ENCODE measurements at regions not wholly inside any gene's neighbourhood (a gene's known extent, or its start where the extent isn't known, plus 50 kb on each side); places are given as distances from the start of the nearest gene placed in this dataset.

DNA sequence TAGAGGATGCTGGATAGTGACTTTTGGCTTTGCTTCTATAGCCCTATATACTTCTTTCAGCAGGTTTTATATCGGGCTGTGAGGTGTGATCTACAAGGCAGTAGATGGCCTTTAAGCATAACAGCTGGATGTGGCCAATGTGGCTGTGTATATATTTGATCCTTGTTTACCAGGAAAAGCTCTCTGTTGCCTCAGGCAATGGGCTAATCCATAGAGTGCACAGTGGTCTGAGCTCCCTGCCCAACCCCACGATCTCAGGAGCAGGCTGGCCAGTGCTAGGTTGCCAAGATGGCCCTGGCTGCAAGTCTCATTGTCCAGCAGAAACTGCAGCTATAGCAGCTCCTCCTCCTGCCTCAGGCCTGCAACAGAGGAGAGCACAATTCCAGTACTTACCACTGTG, 72.3 kb upstream of the SPHKAP start:
- H3K9ac ChIP-seq, result no peak overlapping the region
- in situ Hi-C loops (cut with MboI), result no loop called here
- H3K9me3 ChIP-seq (ENCODE audit: low read depth), result no peaks in the 10 kb centered on the region
- WGBS, 2 experiments (ENCODE audit: low coverage in 1 of 2, low lambda C conversion rate in 2 of 2, missing lambda C conversion rate in 2 of 2), result 0 to 6% methylated on average over 2 of the region's 2 CpGs
- no peak overlapping the region for H3K4me2 ChIP-seq (ENCODE audit: unreplicated experiment)
- no peaks in the 10 kb centered on the region for H3K36me3 ChIP-seq (ENCODE audit: low read depth)
- H3K27ac ChIP-seq, result no peak overlapping the region
- no peaks in the 10 kb centered on the region for H3K4me1 ChIP-seq (ENCODE audit: insufficient read depth)
- no peaks in the 10 kb centered on the region for H3K27me3 ChIP-seq (replicated peaks; ENCODE audit: insufficient read depth)
- TF ChIP-seq EZH2phosphoT487 (IDR thresholded peaks at IDR 0.05; ENCODE audit: insufficient read depth, low read depth), result no peak
- TF ChIP-seq EZH2 (IDR thresholded peaks at IDR 0.05; ENCODE audit: insufficient read depth, poor library complexity, severe bottlenecking), result no peak
- H4K20me1 ChIP-seq (ENCODE audit: insufficient read depth), result no peaks in the 10 kb centered on the region
- H3K79me2 ChIP-seq (ENCODE audit: insufficient read depth), result no peaks in the 10 kb centered on the region
- no peaks in the 10 kb centered on the region for H3K9me2 ChIP-seq (ENCODE audit: insufficient read depth)
- no peak overlapping the region for H2AFZ ChIP-seq
- DNase-seq, result no peak
- no peaks in the 10 kb centered on the region for H3F3A ChIP-seq (ENCODE audit: insufficient read depth)
- H3K4me3 ChIP-seq, result no peak overlapping the region

DNA sequence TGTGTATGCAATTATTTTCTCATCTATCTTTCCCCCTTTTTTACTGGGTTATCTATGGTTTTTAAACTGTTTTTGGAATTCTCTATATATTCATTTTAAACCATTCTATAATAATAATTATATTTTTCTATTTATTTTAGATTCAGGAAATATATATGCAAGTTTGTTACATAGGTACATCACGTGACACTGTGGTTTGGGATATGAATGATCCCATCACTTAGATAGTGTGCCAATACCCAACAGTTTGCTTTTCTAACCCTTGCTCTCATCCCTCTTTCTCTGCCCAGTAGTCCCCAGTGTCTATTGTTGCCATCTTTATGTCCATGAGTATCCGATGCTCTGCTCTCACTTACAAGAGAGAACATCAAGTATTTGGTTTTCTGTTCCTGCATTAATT, 65.8 kb upstream of the SPHKAP start:
- H3K9ac ChIP-seq, result no peak overlapping the region
- no peak overlapping the region for H2AFZ ChIP-seq
- 65 to 67% methylated on average over 2 of the region's 2 CpGs for WGBS, 2 experiments (ENCODE audit: low coverage in 1 of 2, low lambda C conversion rate in 2 of 2, missing lambda C conversion rate in 2 of 2)
- no peaks in the 10 kb centered on the region for H3F3A ChIP-seq (ENCODE audit: insufficient read depth)
- no peaks in the 10 kb centered on the region for H3K79me2 ChIP-seq (ENCODE audit: insufficient read depth)
- no peaks in the 10 kb centered on the region for H3K9me2 ChIP-seq (ENCODE audit: insufficient read depth)
- no peak for TF ChIP-seq EZH2phosphoT487 (IDR thresholded peaks at IDR 0.05; ENCODE audit: insufficient read depth, low read depth)
- no peak for TF ChIP-seq EZH2 (IDR thresholded peaks at IDR 0.05; ENCODE audit: insufficient read depth, poor library complexity, severe bottlenecking)
- no peaks in the 10 kb centered on the region for H4K20me1 ChIP-seq (ENCODE audit: insufficient read depth)
- in situ Hi-C loops (cut with MboI), result no loop called here
- no peaks in the 10 kb centered on the region for H3K27me3 ChIP-seq (replicated peaks; ENCODE audit: insufficient read depth)
- no peak for DNase-seq
- no peak overlapping the region for H3K27ac ChIP-seq
- H3K4me1 ChIP-seq (ENCODE audit: insufficient read depth), result no peaks in the 10 kb centered on the region
- no peaks in the 10 kb centered on the region for H3K9me3 ChIP-seq (ENCODE audit: low read depth)
- no peaks in the 10 kb centered on the region for H3K36me3 ChIP-seq (ENCODE audit: low read depth)
- H3K4me3 ChIP-seq, result no peak overlapping the region
- H3K4me2 ChIP-seq (ENCODE audit: unreplicated experiment), result no peak overlapping the region

DNA sequence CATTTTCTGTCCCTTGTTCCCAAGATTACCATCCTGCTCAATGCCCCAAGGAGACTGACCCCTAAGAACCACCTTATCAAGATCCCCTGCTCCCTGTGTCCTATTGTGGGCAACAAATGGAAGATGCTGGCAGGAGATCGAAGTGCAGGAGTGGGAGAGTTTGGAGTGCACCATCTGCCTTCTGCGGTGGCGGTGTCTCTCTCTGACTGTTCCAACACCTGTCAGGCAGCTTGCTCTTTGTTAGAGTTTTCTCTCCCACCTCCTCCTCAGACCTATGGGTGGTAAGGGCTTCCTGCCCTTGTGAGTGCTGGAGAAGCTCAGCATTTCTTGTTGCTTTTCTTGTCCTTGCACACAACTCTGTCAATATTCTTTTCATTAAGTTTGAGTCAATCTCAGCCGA, 64.1 kb upstream of the SPHKAP start:
- Histone ChIP-seq H2AFZ (no peak overlapping the region), H3F3A (ENCODE audit: insufficient read depth) (no peaks in the 10 kb centered on the region), H3K4me1 (ENCODE audit: insufficient read depth) (no peaks in the 10 kb centered on the region), H3K27ac (no peak overlapping the region), H4K20me1 (ENCODE audit: insufficient read depth) (no peaks in the 10 kb centered on the region), H3K9me3 (ENCODE audit: low read depth) (no peaks in the 10 kb centered on the region), H3K36me3 (ENCODE audit: low read depth) (no peaks in the 10 kb centered on the region), H3K4me2 (ENCODE audit: unreplicated experiment) (no peak overlapping the region), H3K4me3 (no peak overlapping the region), H3K79me2 (ENCODE audit: insufficient read depth) (no peaks in the 10 kb centered on the region), H3K9ac (no peak overlapping the region), H3K9me2 (ENCODE audit: insufficient read depth) (no peaks in the 10 kb centered on the region), H3K27me3 (replicated peaks; ENCODE audit: insufficient read depth) (no peaks in the 10 kb centered on the region)
- no peak for DNase-seq
- in situ Hi-C loops (cut with MboI), result no loop called here
- 71 to 76% methylated on average over 4 of the region's 4 CpGs for WGBS, 2 experiments (ENCODE audit: low coverage in 1 of 2, low lambda C conversion rate in 2 of 2, missing lambda C conversion rate in 2 of 2)
- TF ChIP-seq EZH2 (IDR thresholded peaks at IDR 0.05; ENCODE audit: insufficient read depth, poor library complexity, severe bottlenecking) (no peak), EZH2phosphoT487 (IDR thresholded peaks at IDR 0.05; ENCODE audit: insufficient read depth, low read depth) (no peak)

DNA sequence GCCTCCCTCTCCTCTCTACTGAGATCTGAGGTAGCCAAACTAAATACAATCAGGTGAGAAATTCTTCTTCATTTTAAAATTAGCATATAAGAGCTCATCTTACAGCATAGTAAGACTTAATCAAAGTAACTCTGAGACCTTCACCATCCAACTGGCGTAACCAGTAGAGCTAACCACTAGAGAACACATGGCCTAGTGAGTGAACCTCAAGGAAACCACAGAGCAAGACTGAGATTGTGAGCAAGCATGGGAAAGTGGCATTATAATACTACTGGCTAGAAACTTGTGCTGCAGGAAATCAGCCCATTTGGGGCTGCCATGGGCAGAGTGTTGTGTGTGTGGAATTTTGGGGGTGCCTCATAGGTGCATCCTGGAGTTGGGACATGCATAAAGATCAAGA, 61.1 kb upstream of the SPHKAP start:
- Histone ChIP-seq H2AFZ (no peak overlapping the region), H3K36me3 (ENCODE audit: low read depth) (no peaks in the 10 kb centered on the region), H3K27me3 (replicated peaks; ENCODE audit: insufficient read depth) (no peaks in the 10 kb centered on the region), H3K9ac (no peak overlapping the region), H3K4me2 (ENCODE audit: unreplicated experiment) (no peak overlapping the region), H3K79me2 (ENCODE audit: insufficient read depth) (no peaks in the 10 kb centered on the region), H3K4me3 (no peak overlapping the region), H3K9me3 (ENCODE audit: low read depth) (no peaks in the 10 kb centered on the region), H3K27ac (no peak overlapping the region), H3F3A (ENCODE audit: insufficient read depth) (no peaks in the 10 kb centered on the region), H3K9me2 (ENCODE audit: insufficient read depth) (no peaks in the 10 kb centered on the region), H3K4me1 (ENCODE audit: insufficient read depth) (no peaks in the 10 kb centered on the region), H4K20me1 (ENCODE audit: insufficient read depth) (no peaks in the 10 kb centered on the region)
- TF ChIP-seq EZH2phosphoT487 (IDR thresholded peaks at IDR 0.05; ENCODE audit: insufficient read depth, low read depth), result no peak
- TF ChIP-seq EZH2 (IDR thresholded peaks at IDR 0.05; ENCODE audit: insufficient read depth, poor library complexity, severe bottlenecking), result no peak
- in situ Hi-C loops (cut with MboI), result no loop called here
- 65 to 100% methylated on average over 1 of the region's 1 CpG for WGBS, 2 experiments (ENCODE audit: low coverage in 1 of 2, low lambda C conversion rate in 2 of 2, missing lambda C conversion rate in 2 of 2)
- no peak for DNase-seq

DNA sequence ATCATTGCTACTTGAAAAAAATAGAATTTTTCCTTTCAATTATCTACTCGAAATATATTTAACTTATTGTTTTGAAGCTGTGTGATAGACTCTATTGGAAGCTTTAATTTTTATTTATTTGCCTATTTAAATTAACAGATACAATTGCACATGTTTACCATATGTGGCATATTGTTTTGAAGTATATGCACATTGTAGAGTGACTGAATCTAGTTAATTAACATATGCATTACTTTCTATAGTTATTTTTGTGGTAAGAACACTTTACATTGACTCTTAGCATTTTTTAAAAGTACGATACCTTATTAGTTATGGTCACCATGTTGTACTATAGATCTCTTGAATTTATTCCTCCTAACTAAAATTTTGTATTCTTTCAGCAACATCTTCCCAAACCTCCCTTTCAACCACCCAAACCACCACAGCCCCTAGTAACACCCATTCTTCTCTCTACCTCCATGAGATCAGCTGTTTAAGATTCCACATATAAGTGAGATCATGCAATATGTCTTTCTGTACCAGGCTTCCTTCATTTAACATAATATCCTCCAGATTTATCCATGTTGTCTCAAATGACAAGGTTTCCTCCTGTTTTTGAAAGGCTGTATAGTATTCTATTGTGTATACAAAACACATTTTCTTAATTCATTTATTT, 58.5 kb upstream of the SPHKAP start:
- Histone ChIP-seq H3K9me3 (ENCODE audit: low read depth) (no peaks in the 10 kb centered on the region), H3K79me2 (ENCODE audit: insufficient read depth) (no peaks in the 10 kb centered on the region), H3K9me2 (ENCODE audit: insufficient read depth) (no peaks in the 10 kb centered on the region), H3K36me3 (ENCODE audit: low read depth) (no peaks in the 10 kb centered on the region), H3K4me3 (no peak overlapping the region), H3K27ac (no peak overlapping the region), H2AFZ (no peak overlapping the region), H3K4me1 (ENCODE audit: insufficient read depth) (no peaks in the 10 kb centered on the region), H3K9ac (no peak overlapping the region), H3F3A (ENCODE audit: insufficient read depth) (no peaks in the 10 kb centered on the region), H3K4me2 (ENCODE audit: unreplicated experiment) (no peak overlapping the region), H3K27me3 (replicated peaks; ENCODE audit: insufficient read depth) (no peaks in the 10 kb centered on the region), H4K20me1 (ENCODE audit: insufficient read depth) (no peaks in the 10 kb centered on the region)
- WGBS, 2 experiments (ENCODE audit: low coverage in 1 of 2, low lambda C conversion rate in 2 of 2, missing lambda C conversion rate in 2 of 2), result 42 to 44% methylated on average over 2 of the region's 2 CpGs
- TF ChIP-seq EZH2 (IDR thresholded peaks at IDR 0.05; ENCODE audit: insufficient read depth, poor library complexity, severe bottlenecking) (no peak), EZH2phosphoT487 (IDR thresholded peaks at IDR 0.05; ENCODE audit: insufficient read depth, low read depth) (no peak)
- in situ Hi-C loops (cut with MboI), result no loop called here
- DNase-seq, result no peak
